GM19035 (cell line): ENCODE measurements at regions not wholly inside any gene's neighbourhood (a gene's known extent, or its start where the extent isn't known, plus 50 kb on each side); places are given as distances from the start of the nearest gene placed in this dataset.
"Not testable (repeated sequence)": the region's sequence is repeated elsewhere in the genome, so short reads cannot be mapped to it uniquely, and the experiment has no call there.

Experiments
- ATAC-seq: cut with Tn5 transposase; IDR thresholded peaks from one replicate; pipeline ENCODE4 v1.9.1; 2021; ENCODE audit not compliant: unreplicated experiment

DNA sequence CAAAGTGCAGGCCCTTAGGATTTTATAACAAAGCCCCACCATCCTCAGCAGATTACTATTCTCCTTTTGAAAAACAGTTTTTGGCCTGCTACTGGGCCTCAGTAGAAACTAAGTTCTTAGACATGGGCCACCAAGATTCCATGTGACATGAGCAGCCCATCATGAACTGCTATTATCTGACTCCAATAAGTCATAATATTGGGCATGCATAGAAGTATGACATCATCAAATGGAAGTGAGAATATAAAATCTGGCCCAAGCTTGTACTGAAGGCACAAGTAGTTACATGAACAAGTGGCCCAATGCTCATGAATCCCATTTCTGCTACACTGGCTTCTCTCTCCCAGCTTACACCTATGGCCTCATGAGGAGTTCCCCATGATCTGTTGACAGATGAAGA lies 404.8 kb downstream of the EPHA5 start:
- ATAC-seq, result no peak

DNA sequence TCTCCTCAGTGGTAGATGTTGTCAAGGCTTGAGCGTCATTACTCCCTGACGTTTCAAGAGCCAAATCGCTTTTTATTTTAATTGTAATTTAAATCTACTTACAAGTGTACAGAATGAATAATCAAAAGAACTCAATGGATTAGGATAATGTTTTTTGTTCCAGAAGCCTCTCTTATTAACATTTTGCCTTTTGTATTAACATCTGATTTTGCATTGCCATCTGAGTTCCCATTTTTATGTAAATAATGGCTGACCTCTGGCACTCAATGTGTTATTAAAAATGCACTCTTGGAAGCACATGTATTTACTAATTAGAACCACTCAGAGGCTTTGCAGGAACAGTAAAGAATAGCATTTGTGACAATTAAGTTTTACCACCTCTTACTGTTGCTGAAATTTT lies 411.0 kb downstream of the EPHA5 start:
- no peak for ATAC-seq

DNA sequence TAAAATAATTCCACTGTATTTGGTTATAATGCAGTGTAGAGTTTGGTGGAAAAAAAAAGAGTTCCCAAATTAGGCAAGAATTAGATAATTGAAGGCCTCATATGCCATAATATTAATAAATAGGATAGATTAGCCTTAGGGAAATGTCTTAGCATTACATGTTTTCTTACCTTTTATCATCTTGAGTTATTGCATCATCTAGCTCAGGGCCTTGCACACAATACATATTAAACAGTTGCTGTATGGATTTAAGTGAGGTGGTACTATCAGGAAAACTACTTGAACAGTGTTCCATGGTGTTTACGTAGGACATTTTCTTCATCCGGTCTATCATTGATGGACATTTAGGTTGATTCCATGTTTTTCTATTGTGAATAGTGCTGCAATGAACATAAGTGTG lies 419.4 kb downstream of the EPHA5 start:
- ATAC-seq, result no peak

DNA sequence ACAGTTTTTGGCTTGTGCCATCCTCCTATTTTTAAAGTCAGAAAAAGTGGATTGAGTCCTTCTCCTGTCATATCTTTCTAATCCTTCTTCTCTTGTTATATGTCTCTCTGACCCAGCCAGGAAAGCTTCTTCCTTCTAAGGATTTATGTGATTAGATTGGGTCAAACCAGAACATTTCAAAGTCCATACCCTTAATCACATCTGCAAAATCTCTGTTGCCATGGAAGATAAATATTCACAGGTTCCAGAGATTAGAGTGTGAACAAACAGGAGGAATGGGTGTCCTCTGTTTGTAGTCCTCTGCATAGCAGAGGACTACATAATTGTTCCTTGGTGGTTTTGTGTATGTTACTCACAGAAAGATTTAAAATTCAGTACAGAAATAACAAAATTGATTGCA lies 421.2 kb downstream of the EPHA5 start:
- no peak for ATAC-seq

DNA sequence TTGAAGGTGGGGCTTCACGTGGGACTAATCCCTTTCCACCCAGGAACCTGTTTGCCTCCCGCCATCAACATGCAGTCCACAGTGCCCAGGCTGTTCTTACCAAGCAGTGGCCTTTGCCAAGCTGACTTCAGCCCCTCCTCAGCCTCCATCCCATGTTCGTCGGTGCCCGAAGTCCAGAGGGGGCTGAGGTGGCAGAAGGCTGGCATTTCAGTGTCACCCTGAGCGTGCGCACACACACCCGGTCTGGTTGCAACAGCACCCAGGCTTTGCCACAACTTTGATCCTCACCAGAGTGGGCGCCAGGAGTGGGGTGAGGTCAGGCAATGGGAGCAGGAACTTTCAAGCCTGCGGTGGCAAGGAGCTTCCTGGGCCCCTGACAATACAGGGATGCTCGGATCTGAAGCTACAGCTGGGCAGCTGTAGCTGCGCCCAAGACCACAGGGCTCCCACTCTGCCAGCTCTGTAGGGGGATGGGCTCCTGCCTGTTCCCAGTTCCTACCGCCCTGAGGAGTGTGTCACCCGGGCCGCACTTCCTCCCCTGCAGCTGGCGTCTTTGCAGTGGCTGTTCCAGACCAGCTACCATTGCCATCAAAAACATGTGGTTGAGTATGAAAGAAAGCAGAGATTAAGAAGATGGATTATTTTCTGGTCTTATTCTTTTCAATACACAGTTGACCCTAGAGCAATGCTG lies 428.0 kb downstream of the EPHA5 start:
- ATAC-seq, result no peak

DNA sequence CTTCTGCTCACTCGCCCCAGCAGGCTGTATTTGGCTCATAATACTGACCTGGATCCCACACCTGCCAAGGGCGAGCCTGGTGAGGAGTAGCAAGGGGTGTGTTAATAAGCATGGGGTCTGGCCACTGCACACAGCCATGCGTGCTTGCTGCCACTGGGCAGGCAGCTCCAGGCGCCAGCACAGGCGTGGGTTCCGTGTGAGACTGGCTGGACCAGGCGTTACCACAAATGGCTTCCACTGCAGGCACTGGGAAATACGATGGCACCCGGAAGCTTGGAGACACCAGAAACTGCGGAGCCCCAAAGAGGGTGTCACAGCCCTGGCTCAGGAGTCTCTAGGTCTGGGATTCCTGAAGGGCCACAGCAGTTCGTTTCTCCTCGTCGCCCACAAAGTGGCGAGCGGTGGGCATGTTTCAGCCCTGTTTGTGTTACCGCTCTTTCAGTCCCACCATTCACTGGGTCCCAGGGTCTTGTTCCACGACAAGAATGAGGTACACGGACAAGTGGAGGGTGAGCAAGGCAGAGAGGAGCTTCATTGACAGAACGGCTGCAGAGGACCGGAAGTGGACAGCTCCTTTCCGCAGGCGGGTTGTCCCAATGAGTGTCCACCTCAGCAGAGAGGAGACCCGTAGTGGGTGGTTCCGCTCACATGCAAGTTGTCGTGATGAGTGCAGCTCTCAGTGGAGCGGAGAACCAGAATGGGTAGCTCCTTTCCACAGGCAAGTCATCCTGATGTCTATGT lies 428.9 kb downstream of the EPHA5 start:
- no peak for ATAC-seq

DNA sequence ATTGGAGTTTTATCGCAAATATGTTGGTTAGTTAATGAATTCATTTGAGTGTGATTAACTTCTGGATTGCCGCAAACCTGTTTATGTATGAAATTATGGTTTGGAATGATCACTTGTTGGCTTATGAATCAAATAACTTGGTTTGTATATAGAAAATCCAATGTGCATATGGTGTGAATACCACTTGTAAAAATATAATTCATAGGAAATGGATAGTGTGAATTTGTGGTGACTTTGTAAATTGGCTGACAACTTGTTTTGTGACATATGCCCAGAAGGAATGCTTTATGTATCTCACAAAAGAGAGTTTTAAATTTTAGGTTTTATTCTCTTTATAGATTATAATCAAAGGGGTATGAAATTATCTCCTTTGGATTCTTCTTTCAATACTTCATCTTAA lies 436.2 kb downstream of the EPHA5 start:
- ATAC-seq, result no peak

DNA sequence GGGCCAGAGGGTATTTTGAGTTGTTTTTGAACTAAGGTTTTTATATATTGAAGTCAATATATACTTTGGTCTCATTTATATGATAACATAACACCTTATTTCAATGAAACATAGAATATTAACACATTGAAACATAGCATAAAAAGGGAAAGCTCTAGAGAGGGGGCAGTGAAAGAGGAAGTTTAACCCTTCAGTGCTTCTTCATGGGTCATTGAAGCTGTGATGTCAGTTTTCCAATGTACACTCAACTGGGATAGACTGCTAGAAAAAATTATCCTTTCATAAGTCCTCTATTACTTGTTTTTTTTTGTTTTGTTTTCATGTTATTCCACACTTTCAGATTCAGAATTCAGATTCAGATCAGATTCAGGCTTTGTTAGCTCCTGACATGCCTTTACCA lies 442.7 kb downstream of the EPHA5 start:
- ATAC-seq, result no peak

DNA sequence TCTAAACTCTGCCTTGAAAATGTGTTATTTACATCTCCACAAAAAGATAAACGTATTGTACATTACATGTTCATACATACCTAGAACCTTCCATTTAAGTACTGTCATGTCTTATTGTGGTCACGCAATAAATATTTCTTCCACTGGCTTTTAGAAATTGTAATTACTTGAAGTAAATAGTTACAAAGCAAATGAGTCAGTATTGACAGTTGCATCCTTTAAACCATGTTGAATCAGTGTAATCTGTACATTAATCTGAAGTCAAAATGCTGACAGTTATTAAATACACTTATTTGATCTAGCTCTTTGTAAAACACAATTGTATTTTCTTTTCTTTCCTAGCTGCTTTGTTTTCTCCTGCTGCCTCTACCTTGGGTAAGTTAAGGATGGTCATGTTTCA lies 446.7 kb downstream of the EPHA5 start:
- no peak for ATAC-seq

DNA sequence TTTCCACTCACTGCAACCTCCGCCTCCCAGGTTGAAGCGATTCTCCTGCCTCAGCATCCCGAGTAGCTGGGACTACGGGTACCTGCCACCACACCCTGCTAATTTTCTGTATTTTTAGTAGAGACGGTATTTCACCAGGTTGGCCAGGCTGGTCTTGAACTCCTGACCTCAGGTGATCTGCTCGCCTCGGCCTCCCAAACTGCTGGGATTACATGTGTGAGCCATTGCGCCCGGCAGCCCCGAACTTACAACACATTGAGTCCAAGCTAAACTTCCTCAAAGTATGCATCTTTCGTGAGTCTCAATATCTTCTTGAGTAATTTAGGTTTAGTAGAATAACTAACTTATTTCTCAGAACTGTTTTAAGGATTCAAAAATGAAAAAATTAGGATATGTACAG lies 447.2 kb downstream of the EPHA5 start:
- ATAC-seq, result not testable (repeated sequence)

DNA sequence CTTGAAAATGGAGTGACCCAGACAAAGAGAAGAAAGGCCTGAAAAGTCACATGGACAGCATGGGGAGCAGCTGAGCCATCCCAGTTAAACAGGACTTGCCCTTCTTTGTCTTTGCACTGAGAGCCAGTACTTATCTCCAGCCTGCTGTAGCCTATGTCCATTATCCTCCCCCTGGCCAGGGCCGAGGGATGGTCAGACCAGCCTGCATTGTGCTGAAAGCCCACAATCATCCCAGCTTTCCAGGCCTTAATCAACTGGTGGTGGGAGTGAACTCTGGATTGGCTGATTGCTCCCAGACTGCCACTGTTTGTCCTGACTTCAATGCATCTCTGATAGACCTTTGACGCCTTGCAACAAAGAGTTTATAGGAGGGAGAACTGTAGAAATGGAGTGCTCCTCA lies 453.1 kb downstream of the EPHA5 start:
- ATAC-seq, result no peak

DNA sequence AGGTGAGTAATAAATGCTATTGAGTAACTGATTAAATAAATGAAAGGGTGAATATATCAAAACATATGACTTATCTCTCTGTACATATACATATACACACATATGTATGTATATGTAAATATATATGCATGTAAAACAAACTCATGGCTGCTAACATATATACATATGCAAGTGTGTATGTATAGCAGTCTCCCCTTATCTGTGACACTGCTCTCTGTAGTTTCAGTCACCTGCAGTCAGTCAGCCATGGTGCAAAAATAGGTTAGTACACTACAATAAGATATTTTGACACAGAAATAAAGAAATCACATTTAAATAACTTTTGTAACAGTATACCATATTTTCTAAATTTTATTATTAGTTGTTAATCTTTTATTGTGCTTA lies 467.4 kb downstream of the EPHA5 start:
- ATAC-seq, result no peak

DNA sequence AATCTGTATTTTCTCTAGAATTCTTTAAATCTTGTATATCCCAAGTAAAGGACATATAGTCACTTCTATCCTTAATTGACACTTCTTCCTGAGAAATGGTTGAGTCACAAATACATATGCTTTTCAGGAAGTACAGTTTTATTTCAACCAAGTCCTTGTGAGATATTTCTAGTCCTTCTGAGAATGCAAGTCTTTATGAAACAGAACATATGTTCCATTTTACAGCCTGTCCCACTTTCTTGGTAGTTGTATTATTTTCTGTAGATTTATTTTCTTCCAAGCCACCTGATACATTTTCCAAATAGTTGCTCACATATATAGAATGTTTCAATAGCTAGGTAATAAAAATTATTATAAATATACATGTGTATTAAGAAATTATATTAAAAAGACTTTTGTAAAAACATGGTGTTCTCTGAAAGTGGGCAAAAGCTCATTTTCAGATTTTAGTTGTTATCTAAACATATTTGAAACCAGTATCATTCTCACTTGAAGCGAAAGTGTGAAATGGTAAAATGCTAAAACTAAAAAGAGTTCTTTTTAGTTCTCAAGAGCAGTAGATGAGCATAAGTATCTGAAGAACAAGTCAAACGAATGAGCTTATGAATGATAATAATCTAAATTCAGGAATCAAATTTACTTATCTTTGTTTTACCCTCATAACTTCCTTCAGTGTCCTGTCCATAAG lies 468.0 kb downstream of the EPHA5 start:
- ATAC-seq, result no peak

DNA sequence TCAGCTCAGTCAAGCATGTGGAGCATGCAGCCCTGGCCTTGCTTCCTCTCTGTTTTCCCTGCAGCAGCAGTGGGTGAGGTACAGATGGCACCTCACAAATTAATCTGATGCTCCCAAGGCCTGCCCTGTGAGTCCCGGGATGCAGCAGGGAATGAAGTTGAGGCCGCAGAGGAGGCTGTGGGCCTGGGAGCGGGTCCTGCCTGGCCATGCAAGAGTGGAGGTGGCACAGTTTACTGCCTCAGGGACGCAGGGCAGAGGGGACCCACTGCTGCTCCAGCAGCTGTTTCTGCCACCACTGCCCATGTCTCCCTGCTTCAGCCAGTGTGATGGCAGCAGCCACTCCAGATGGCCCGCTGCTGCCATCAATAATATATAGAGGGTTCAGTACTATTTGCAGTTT lies 474.6 kb downstream of the EPHA5 start:
- no peak for ATAC-seq

DNA sequence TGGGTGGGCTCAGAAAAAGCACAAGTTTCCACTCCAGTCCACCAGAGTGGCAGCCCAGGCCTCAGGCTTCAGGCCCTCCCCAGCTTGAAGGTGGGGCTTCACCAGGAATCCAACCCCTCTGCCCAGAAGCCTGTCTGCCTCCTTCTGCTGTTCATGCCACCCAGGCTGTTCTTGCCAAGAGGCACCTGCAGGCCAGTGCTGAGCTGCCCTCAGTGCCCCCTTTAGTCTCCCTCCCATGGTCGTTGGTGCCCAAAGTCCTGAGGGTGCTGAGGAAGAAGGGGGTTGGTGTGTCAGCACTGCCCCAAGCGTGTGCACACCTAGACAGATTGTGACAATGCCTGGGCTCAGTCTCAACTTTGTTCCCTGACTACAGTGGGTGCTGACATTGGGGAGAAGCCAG lies 475.3 kb downstream of the EPHA5 start:
- no peak for ATAC-seq

DNA sequence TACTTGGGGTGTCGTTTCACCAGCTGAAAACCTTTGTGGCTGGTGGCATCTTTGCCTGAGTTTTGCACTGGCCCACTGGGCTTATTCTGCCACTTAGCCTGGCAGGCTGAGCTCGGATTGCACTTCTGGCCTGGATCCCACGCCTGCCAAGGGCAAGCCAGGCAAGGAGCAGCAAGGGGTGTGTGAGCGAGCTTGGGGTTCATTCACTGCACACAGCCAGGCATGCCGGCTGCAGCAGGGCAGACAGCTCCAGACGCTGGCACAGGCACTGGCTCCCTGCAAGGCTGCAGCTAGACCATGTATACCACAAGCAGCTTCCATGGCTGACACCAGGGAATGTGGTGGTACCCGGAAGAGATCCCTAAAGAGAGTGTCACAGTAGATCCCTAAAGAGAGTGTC lies 476.3 kb downstream of the EPHA5 start:
- no peak for ATAC-seq

DNA sequence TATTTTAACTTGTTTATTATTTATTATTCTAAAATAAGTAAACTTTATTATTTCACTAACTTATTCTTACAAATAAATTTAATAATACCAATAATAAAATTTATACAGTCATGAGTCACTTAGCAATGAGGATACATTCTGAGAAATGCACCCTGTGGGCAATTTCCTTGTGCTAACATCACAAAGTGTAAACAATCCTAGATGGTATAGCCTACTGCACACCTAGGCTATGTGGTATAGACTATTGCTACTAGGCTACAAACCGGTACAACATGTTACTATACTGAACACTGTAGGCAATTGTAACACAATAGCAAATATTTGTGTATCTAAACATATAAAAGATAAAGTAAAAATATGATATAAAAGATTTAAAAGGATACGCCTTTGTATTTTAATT lies 479.5 kb downstream of the EPHA5 start:
- ATAC-seq, result no peak

DNA sequence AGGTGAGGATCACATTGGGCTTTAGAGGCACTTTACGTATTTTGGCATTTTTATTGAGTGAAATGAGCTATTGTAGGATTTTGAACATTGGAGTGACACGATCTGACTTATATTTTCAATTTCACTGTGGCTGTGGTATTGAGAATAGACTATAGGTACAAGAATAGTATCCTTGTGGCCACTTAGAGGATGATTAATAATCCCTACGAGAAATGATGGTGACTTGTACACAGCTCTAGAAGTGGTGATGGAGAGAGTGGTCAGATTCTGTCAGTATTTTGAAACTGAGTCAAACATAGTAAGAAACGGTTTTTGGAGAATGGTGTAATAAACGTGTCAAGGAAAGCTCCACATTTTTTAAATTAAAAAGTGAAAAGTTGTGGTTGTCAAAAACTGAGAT lies 494.7 kb downstream of the EPHA5 start:
- no peak for ATAC-seq

DNA sequence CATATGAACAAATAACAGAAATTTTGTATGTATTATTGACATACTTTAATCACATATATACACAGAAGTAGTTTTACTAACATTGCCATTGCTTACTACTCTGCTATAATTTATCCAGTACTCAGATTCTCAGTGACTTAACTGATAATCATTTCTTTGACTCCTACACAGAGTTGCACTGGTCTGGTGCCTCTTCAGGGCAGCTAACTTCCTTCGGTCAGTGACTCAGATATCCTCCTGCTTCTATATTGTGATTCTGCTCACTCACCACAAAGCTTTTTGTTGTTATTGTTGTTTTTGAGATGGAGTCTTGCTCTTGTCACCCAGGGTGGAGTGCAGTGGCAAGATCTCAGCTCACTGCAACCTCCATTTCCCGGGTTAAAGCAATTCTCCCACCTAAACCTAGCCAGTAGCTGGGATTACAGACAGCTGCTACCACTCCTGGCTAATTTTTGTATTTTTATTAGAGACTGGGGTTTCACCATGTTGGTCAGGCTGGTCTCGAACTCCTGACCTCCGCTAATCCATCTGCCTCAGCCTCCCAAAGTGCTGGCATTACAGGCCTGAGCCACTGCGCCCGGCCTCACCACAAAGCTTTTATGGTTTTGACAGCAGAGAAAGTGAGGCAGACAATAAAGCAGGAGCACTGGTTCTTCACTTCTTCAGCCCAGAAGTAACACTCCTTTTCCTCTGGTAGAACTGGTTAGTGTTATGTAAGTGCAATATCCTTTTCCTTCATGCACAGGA lies 499.3 kb downstream of the EPHA5 start:
- no peak for ATAC-seq

DNA sequence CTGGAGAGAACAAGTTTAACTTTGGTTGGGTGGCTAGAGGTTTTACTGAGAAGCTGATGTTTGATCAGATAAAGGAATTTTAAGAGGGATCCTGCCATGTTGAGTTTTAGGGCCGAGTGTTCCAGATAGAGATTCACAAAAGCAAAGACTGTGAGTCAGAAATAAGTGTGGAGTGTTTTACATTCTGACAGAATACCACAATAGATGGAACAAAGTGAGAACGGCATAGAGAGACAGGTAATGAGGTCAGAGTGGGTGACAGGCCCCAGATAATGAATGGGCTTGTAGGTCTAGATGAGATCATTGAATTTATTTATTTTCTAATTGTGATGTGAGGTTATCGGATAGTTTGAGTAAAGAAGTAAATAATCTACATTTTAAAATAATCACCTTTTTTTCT lies 502.6 kb downstream of the EPHA5 start:
- no peak for ATAC-seq

DNA sequence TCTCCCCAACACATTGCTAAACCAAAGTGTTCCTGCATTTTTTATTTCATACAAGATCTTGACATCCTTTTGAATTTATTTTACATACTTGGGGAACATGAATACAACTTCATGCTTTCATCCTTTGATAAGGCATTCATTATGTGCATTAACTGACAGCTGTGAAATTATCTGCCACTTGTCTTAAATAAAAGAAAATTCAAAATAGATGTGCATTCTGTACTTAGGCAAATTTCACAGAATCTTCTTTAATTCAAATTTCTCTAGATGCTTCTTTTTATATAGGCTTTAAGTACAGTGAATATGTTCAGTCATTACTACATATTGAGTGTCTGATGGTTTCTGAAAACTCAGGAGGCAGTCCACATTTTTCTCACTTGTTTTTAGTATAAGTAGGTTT lies 518.1 kb downstream of the EPHA5 start:
- no peak for ATAC-seq

DNA sequence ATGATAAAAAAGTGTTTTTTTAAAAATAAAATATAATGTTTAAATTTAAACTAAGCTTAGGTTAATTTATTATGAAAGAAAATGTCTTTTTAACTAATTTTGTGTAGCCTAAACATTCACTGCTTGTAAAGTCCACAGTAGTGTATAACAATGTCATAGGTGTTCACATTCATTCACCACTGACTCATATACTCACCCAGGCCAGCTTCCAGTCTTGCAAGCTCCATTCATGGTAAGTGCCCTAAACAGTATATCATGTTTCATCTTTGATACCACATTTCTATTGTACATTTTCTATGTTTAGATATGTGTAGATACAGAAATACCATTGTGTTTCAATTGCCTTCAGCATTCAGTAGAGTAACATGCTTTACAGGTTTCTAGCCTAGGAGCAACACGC lies 530.3 kb downstream of the EPHA5 start:
- no peak for ATAC-seq
